GM12878 (cell line): ENCODE measurements at regions not wholly inside any gene's neighbourhood (a gene's known extent, or its start where the extent isn't known, plus 50 kb on each side); places are given as distances from the start of the nearest gene placed in this dataset.

Experiments
- ATAC-seq: fragments of 200-7000 bp; cut with Tn5 transposase; 3 replicates; pipeline ENCODE4 v1.9.1; 2020; ENCODE audit warnings: mild to moderate bottlenecking, moderate library complexity
- BruUV-seq: library from RNA; stranded (reverse); fragments of 400-500 nt; replicated peaks from 2 replicates; lab custom pipeline; 2021; lab: Mats Ljungman, UMichigan
- CTCF ChIA-PET: fragments of 300-600 bp; sonication (Branson Sonifier 250); formaldehyde crosslinking; extraction: SDS; loops from one replicate; lab custom pipeline; 2021; ENCODE audit warnings: inconsistent platforms; lab: Yijun Ruan, JAX
- POLR2A ChIA-PET: fragments of 350-600 bp; formaldehyde crosslinking; extraction: SDS; loops from one replicate; lab custom pipeline; 2021; ENCODE audit warnings: inconsistent platforms; lab: Charles Lee
- RAD21 ChIA-PET: fragments of 300-600 bp; sonication (Branson Sonifier 250); formaldehyde crosslinking; loops from one replicate; lab custom pipeline; 2023; ENCODE audit warnings: antibody characterized with exemption; ENCODE audit not compliant: unreplicated experiment; lab: Charles Lee
- SMC1A ChIA-PET: fragments of 300-600 bp; sonication (Branson Sonifier 250); formaldehyde crosslinking; loops from one replicate; lab custom pipeline; 2023; ENCODE audit not compliant: unreplicated experiment, uncharacterized antibody; lab: Charles Lee
- DNase-seq: peaks from one replicate; pipeline ENCODE4 v3.0.0-alpha.2; 2011; ENCODE audit warnings: low read depth, low spot score
- FAIRE-seq: peaks from 3 replicates; lab custom pipeline; 2011; peaks lifted over from hg19 to GRCh38; lab: Jason Lieb, UNC
- H2AFZ ChIP-seq: 2 replicates; pipeline ENCODE4 v1.6.0; 2011; ENCODE audit warnings: low read depth, low read length, control low read depth; ENCODE audit not compliant: control insufficient read depth
- H3K27ac ChIP-seq: 2 replicates; pipeline ENCODE4 v1.5.1; 2011; ENCODE audit warnings: control low read depth; ENCODE audit not compliant: control insufficient read depth, insufficient read depth
- H3K27me3 ChIP-seq, 2 experiments: replicated peaks in 1 of 2; 2 replicates each; pipeline versions ENCODE4 v1.6.0 to v1.6.1; 2011; ENCODE audit warnings: low read length in 1 of 2; ENCODE audit not compliant: control insufficient read depth in 2 of 2, insufficient read depth in 2 of 2
- H3K36me3 ChIP-seq, 2 experiments: 2 replicates each; pipeline ENCODE4 v1.5.1; 2011; ENCODE audit warnings: low read length in 1 of 2; ENCODE audit not compliant: control insufficient read depth in 2 of 2, insufficient read depth in 2 of 2
- H3K4me1 ChIP-seq: 2 replicates; pipeline ENCODE4 v1.6.1; 2011; ENCODE audit warnings: mild to moderate bottlenecking, low read length, moderate library complexity, mixed read lengths; ENCODE audit not compliant: control insufficient read depth, insufficient read depth
- H3K4me2 ChIP-seq: 2 replicates; pipeline ENCODE4 v1.6.0; 2011; ENCODE audit warnings: control low read depth; ENCODE audit not compliant: control insufficient read depth, insufficient read depth
- H3K4me3 ChIP-seq: fragments of 200-600 bp; sonication (generic); 2 replicates; pipeline ENCODE4 v1.5.1; 2016
- H3K79me2 ChIP-seq: 2 replicates; pipeline ENCODE4 v1.6.0; 2011; ENCODE audit warnings: low read length; ENCODE audit not compliant: control insufficient read depth, insufficient read depth
- H3K9ac ChIP-seq: 2 replicates; pipeline ENCODE4 v1.8.0; 2011; ENCODE audit warnings: low read length, control low read depth, mixed read lengths; ENCODE audit not compliant: control insufficient read depth, insufficient read depth
- H3K9me3 ChIP-seq: replicated peaks from 3 replicates; pipeline ENCODE4 v1.5.1; 2011; ENCODE audit warnings: mild to moderate bottlenecking, low read length; ENCODE audit not compliant: control insufficient read depth, insufficient read depth
- H4K20me1 ChIP-seq: 2 replicates; pipeline ENCODE4 v1.6.0; 2011; ENCODE audit not compliant: control insufficient read depth, insufficient read depth
- ASH2L ChIP-seq: fragments of 300-600, 200-600 bp; sonication (generic); IDR thresholded peaks from 2 replicates; pipeline ENCODE4 v1.6.1; 2017; ENCODE audit warnings: low read depth, mild to moderate bottlenecking, borderline replicate concordance
- ATF2 ChIP-seq: IDR thresholded peaks from 2 replicates; pipeline ENCODE4 v1.6.1; 2012; ENCODE audit warnings: low read length, inconsistent platforms
- BACH1 ChIP-seq: fragments of 450-650 bp; IDR thresholded peaks from 2 replicates; pipeline ENCODE4 v1.6.1; 2017; ENCODE audit warnings: mild to moderate bottlenecking, borderline replicate concordance
- CBX5 ChIP-seq: sonication (generic); IDR thresholded peaks from 2 replicates; pipeline ENCODE4 v1.6.1; 2016; ENCODE audit warnings: low read depth, moderate library complexity, mild to moderate bottlenecking, inconsistent platforms
- NR2C2 ChIP-seq: IDR thresholded peaks from 2 replicates; pipeline ENCODE4 v1.6.1; 2011; ENCODE audit warnings: borderline replicate concordance, low read depth; ENCODE audit not compliant: control insufficient read depth, insufficient read length
- SP1 ChIP-seq: IDR thresholded peaks from one replicate; pipeline ENCODE4 v1.6.1; 2011; ENCODE audit warnings: low read depth, low read length
- SUPT20H ChIP-seq: IDR thresholded peaks from 2 replicates; pipeline ENCODE4 v1.6.1; 2011; ENCODE audit warnings: low read depth, mild to moderate bottlenecking, low read length, moderate library complexity, borderline replicate concordance; ENCODE audit not compliant: control insufficient read depth
- TCF7 ChIP-seq: IDR thresholded peaks from 2 replicates; pipeline ENCODE4 v1.6.1; 2014; ENCODE audit warnings: antibody characterized with exemption, borderline replicate concordance
- ZNF274 ChIP-seq: IDR thresholded peaks from one replicate; pipeline ENCODE4 v1.8.0; 2011; ENCODE audit not compliant: insufficient read length, insufficient read depth
- WGBS: methylation state at CpG from one replicate; pipeline ENCODE4 v1.1.6; 2016; ENCODE audit warnings: low lambda C conversion rate; ENCODE audit not compliant: insufficient replicate concordance, insufficient coverage; ENCODE audit errors: missing lambda C conversion rate; 5-methylcytosine and 5-hydroxymethylcytosine counted together
- in situ Hi-C: fragments of 300-500 bp; cut with MboI; formaldehyde crosslinking; loops from 9 replicates; pipeline ENCODE4 v1.14.3; 2018; ENCODE audit warnings: mixed read lengths
- intact Hi-C: fragments of 100-400 bp; cut with micrococcal nuclease; formaldehyde crosslinking; loops from one replicate; pipeline ENCODE4 v1.14.2; 2022; ENCODE audit not compliant: unreplicated experiment
- TF ChIP-seq, protein P1 (sequence below): IDR thresholded peaks from 2 replicates; pipeline ENCODE4 v1.6.1; 2012; ENCODE audit warnings: mild to moderate bottlenecking, low read depth, low read length

- ChIA-PET SMC1A (interaction anchor here (1.0 kb wide), 1 partner anchor 33 kb away, joined by 4 read pairs; no protein-coding TSS in a partner anchor), POLR2A (no interaction called here), CTCF (no interaction called here), RAD21 (interaction anchor here (1.2 kb wide), 2 partner anchors 27 to 41 kb away, joined by 4 to 6 read pairs; no protein-coding TSS in a partner anchor)
- Histone ChIP-seq H3K36me3 (no peaks in the 10 kb centered on the region), H4K20me1 (no peaks in the 10 kb centered on the region), H3K9me3 (no peaks in the 10 kb centered on the region), H3K4me2 (no peak overlapping the region), H3K27ac (no peak overlapping the region), H3K4me1 (peaks cover 4% of the 10 kb centered on the region; the same call in 1 of the 2 replicates), H3K79me2 (no peaks in the 10 kb centered on the region), H3K27me3 (peaks cover 0 to 2% of the 10 kb centered on the region in 2 experiments; a peak in 3 of 4 replicates), H3K4me3 (no peak overlapping the region), H3K9ac (no peak overlapping the region), H2AFZ (no peak overlapping the region)
- DNase-seq (no peak), FAIRE-seq (no peak), ATAC-seq (no peak)
- in situ Hi-C loops (no loop called here), intact Hi-C loops (no loop called here)
- BruUV-seq: no TSS peak
- no peak for TF ChIP-seq CBX5
- no peak for TF ChIP-seq SUPT20H
- no peak for TF ChIP-seq TCF7
- no peak for TF ChIP-seq ATF2
- no peak for TF ChIP-seq BACH1
- no peak for TF ChIP-seq ASH2L
- TF ChIP-seq, protein P1, sequence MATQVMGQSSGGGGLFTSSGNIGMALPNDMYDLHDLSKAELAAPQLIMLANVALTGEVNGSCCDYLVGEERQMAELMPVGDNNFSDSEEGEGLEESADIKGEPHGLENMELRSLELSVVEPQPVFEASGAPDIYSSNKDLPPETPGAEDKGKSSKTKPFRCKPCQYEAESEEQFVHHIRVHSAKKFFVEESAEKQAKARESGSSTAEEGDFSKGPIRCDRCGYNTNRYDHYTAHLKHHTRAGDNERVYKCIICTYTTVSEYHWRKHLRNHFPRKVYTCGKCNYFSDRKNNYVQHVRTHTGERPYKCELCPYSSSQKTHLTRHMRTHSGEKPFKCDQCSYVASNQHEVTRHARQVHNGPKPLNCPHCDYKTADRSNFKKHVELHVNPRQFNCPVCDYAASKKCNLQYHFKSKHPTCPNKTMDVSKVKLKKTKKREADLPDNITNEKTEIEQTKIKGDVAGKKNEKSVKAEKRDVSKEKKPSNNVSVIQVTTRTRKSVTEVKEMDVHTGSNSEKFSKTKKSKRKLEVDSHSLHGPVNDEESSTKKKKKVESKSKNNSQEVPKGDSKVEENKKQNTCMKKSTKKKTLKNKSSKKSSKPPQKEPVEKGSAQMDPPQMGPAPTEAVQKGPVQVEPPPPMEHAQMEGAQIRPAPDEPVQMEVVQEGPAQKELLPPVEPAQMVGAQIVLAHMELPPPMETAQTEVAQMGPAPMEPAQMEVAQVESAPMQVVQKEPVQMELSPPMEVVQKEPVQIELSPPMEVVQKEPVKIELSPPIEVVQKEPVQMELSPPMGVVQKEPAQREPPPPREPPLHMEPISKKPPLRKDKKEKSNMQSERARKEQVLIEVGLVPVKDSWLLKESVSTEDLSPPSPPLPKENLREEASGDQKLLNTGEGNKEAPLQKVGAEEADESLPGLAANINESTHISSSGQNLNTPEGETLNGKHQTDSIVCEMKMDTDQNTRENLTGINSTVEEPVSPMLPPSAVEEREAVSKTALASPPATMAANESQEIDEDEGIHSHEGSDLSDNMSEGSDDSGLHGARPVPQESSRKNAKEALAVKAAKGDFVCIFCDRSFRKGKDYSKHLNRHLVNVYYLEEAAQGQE: no peak
- no peak for TF ChIP-seq SP1
- no peak for TF ChIP-seq ZNF274
- TF ChIP-seq NR2C2: no peak
- WGBS: 65% methylated on average over 7 of the region's 7 CpGs
These were observed 72.8 kb downstream of the RHOU start for GRCh38 chr1:228807904-228808605.
